Coronary artery (tissue), 2 donors: ENCODE measurements at regions not wholly inside any gene's neighbourhood (a gene's known extent, or its start where the extent isn't known, plus 50 kb on each side); places are given as distances from the start of the nearest gene placed in this dataset.

ENCODE experiments used
- DNase-seq: peaks from one replicate; pipeline ENCODE4 v3.0.0-alpha.2; 2017; ENCODE audit warnings: low spot score
- H3K27ac ChIP-seq, 2 donors: fragments of 200-600 bp; sonication (generic); one replicate each; pipeline ENCODE4 v1.5.1; 2016 to 2019
- H3K4me3 ChIP-seq: fragments of 200-600 bp; sonication (generic); 2 replicates; pipeline ENCODE4 v1.5.1; 2016; ENCODE audit warnings: mild to moderate bottlenecking, moderate library complexity
- CTCF ChIP-seq: fragments of 200-600 bp; sonication (generic); IDR thresholded peaks from one replicate; pipeline ENCODE4 v1.5.1; 2019; ENCODE audit warnings: antibody characterized with exemption

DNA sequence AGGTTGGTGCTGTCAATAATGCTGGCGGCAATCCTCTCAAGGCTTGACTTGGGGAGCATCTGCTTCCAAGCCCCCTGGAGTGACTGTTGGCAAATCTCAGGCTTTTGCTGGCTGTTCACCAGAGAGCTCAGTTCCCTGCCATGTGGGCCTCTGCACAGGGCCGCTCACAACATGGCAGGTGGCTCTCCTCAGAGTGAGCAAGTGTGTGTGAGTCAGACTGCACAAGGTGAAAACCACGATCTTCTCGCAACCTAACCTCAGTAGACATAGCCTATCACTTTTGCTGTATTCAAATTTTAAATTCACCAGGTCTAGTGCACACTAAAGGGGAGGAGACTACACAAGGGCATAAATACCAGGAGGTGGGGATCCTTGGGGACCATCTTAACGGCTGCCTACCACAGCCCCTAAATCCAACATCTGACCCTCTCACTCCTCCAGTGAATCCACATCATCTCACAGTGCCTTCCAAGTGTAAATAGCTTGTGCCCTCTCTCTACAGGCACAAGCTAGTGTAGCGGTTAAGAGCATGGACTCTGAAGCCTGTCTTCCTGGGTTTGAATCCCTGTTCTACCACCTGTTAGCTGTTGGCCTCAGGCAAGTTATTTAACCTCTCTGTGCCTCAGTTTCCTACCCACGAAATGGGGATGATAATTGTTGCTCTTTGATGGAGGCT is 187.7 kb upstream of the CXCR4 start:
- Histone ChIP-seq H3K27ac (no peak overlapping the region), H3K4me3 (no peak overlapping the region)
- DNase-seq = no peak
- TF ChIP-seq CTCF = no peak

DNA sequence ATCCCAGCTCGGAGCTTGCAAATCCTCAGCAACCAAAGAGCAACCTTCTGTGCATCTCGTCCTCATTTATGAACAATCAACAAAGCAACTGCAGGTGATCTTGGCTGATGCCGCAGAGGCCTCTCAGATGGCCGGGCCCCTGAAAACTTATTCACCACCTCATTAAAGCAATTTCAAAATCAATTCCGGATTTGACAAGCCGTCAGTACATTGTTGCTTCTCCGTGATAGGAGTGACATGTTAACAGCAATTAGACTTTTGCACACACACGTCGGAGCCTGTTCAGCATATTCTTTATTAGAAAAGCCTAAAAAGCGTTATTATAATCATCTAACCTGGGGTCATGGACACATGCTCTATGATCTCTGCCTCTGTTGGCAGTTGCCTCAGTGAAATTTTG is 183.1 kb upstream of the CXCR4 start:
- no peak for DNase-seq
- Histone ChIP-seq H3K27ac (no peak overlapping the region), H3K4me3 (no peak overlapping the region)
- TF ChIP-seq CTCF = no peak

DNA sequence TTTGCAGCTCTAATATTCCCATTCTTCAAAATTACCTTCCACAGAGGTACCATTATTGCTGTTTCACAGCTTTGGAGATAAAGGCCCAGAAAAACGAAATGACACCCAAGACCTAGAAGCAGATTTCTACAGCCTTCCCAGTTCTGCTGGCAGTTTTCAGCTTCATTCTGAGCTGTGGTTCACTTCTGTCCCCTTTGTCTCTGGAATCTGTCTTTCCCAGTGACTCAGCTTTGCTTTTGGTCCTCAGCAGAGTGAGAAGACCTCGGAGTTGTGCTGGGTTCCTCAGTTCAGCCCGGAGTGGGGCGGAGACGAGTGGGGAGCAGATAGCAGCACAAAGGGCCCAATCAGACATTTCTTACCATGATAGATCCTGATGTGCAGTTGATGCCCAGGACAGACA is 180.7 kb upstream of the CXCR4 start:
- DNase-seq = no peak
- no peak overlapping the region for H3K27ac ChIP-seq
- H3K4me3 ChIP-seq = no peak overlapping the region
- TF ChIP-seq CTCF = no peak

- TF ChIP-seq CTCF = no peak
- no peak overlapping the region for H3K27ac ChIP-seq
- no peak for DNase-seq
- H3K4me3 ChIP-seq = no peak overlapping the region
Observed at GRCh38 chr2:136297994-136298393, 180.0 kb upstream of the CXCR4 start.

- DNase-seq = no peak
- no peak overlapping the region for H3K27ac ChIP-seq
- no peak overlapping the region for H3K4me3 ChIP-seq
- TF ChIP-seq CTCF = no peak
Observed at GRCh38 chr2:136297312-136297711, 179.4 kb upstream of the CXCR4 start.

DNA sequence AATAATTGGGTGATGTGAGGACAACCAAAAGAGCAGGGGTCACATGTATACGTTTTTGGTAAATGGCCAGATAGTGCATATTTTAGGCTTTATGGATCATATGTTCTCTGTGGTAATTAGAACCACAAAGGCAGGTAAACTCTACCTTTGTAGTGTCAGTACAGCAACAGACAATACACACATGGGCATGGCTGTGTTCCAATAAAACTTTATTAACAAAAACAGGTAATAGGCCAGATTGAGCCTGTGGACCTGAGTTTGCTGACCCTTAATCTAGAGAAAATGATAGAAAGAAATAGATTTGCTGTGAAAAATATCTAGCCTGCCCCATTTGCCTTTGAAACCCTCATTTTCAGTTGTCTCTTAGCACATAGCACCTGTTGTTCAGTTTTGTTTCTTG is 177.2 kb upstream of the CXCR4 start:
- no peak for DNase-seq
- no peak for TF ChIP-seq CTCF
- no peak overlapping the region for H3K4me3 ChIP-seq
- no peak overlapping the region for H3K27ac ChIP-seq

DNA sequence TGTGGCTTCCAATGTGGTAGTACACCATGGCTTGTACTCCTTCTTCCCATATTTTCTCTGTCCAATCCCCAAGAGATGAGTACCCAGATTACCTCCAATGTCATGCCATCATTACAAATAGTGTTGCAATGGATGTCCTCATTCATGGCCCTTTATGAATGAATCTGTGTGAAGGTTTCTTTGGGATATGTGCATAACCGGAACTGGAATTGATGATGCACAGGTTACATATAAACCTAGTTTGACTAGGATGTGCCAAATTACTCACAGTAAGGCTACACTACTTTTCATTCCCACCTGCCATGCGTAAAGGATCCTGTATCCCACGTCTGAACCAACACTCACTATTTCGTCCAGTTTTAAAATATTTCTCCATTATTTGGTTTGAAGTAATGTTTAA is 173.9 kb upstream of the CXCR4 start:
- TF ChIP-seq CTCF = no peak
- Histone ChIP-seq H3K27ac (no peak overlapping the region), H3K4me3 (no peak overlapping the region)
- no peak for DNase-seq
